ENCODE measurements at regions not wholly inside any gene's neighbourhood (a gene's known extent, or its start where the extent isn't known, plus 50 kb on each side); places are given as distances from the start of the nearest gene placed in this dataset.

DNA sequence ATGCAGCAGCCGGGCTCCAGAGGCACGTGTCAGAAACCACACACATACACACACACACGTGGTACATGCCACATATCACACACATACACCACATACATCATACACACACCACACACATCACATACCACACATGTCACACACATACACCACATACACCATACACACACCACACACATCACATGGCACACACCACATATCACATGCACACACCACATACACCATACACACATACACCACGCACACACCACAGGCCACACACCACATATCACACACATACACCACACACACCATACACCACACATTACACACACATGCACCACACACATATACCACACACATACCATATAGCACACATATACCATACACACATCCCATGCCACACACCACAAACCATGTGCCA, 97.5 kb upstream of the PRR5 start:
- no peak for TF ChIP-seq Cebpa-rat (IDR thresholded peaks at IDR 0.05)
- Histone ChIP-seq H3K4me3 (no peak overlapping the region), H4K20me1 (0 out of 2 replicates have a peak, but pooled peaks cover 11% of the 10 kb centered on the region), H3K4me1 (peaks cover 37% of the 10 kb centered on the region), H3K27me3 (no peaks in the 10 kb centered on the region), H3K4me2 (no peak overlapping the region), H3K9ac (no peak overlapping the region), H3K27ac (no peak overlapping the region), H3K36me3 (no peaks in the 10 kb centered on the region), H3K9me3 (no peaks in the 10 kb centered on the region)

DNA sequence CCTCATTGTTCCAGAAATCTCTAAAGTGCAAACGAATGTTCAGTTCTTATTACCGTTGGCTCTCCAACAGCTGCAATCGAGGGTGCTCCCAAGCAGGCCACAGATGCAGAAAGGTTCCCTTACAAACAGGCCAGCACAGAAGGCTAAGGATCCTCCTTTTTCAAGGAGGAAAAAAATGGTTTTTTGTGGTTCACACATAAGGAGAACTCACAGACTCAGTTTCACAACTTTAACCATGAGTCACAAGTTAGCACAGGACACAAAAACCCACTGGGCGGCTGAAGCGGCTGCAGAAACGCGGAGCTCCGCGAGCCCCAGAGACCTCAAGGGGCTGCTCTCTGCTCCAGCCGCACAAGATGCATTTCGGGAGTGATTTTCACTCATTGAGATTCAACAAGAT, 98.2 kb upstream of the PRR5 start:
- Histone ChIP-seq H3K4me3 (no peak overlapping the region), H3K27ac (no peak overlapping the region), H3K9ac (no peak overlapping the region), H3K4me2 (no peak overlapping the region), H4K20me1 (0 out of 2 replicates have a peak, but pooled peaks cover 11% of the 10 kb centered on the region), H3K4me1 (peaks cover 44% of the 10 kb centered on the region), H3K9me3 (no peaks in the 10 kb centered on the region), H3K27me3 (no peaks in the 10 kb centered on the region), H3K36me3 (no peaks in the 10 kb centered on the region)
- TF ChIP-seq Cebpa-rat (IDR thresholded peaks at IDR 0.05): no peak

DNA sequence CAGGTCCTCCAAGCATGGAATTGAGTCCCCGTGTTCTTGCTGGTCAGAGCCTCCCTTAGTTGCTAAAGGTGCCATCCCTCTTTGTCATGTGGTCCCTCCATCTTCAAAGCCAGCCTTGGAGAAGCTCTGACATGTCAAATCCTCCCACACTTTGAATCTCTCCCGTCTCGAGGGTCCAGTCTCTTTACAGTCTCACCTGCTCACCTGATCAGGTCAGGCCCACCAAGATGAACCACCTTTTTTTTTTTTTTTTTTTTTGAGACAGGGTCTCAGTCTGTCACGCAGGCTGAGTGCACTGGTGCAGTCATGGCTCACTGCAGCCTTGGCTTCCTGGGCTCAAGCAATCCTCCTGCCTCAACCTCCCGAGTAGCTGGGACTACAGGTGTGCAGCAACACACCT, 100.3 kb upstream of the PRR5 start:
- Histone ChIP-seq H3K4me1 (peaks cover 64% of the 10 kb centered on the region), H3K9me3 (no peaks in the 10 kb centered on the region), H3K9ac (no peak overlapping the region), H3K4me3 (no peak overlapping the region), H3K27ac (no peak overlapping the region), H3K27me3 (no peaks in the 10 kb centered on the region), H4K20me1 (peaks cover 11% of the 10 kb centered on the region; the same call in 1 of the 2 replicates), H3K36me3 (no peaks in the 10 kb centered on the region), H3K4me2 (no peak overlapping the region)
- no peak for TF ChIP-seq Cebpa-rat (IDR thresholded peaks at IDR 0.05)

GRCh38 chr22:44601189-44601588, 100.8 kb upstream of the PRR5 start:
- Histone ChIP-seq H3K4me3 (no peak overlapping the region), H3K27ac (no peak overlapping the region), H3K4me2 (peak overlapping the region; percentile 90), H4K20me1 (peaks cover 11% of the 10 kb centered on the region; the same call in 1 of the 2 replicates), H3K27me3 (no peaks in the 10 kb centered on the region), H3K9me3 (no peaks in the 10 kb centered on the region), H3K9ac (no peak overlapping the region), H3K36me3 (no peaks in the 10 kb centered on the region), H3K4me1 (peaks cover 68% of the 10 kb centered on the region)
- TF ChIP-seq Cebpa-rat (IDR thresholded peaks at IDR 0.05): no peak

DNA sequence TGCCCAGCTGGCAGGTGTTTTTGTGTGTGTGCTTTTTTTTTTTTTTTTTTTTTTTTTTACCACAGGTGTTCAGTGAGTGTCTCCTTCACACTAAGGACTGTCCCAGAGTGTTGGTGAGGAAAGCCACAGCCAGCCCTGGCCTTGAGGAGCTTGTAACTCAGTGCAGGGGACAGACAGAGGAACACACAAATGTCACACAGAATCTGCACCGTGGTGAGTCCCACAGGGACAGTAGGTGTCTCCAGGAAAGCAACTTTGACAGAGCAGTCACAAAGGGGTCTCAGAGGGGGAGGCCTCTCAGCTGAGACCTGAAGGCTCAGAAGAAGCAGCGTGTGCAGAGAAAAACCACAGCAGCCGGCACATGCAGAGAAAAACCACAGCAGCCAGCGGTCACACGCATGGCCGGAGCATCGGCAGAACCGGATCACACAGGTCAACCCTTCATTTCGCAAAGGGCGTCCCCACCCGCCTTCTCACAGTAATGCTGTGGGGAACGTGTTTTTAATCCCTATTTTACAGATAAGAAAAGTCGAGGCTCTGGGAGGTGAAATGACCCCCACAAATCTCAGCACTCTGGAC, 101.7 kb upstream of the PRR5 start:
- Histone ChIP-seq H3K27ac (peak overlapping the region; percentile 46; the same call in 1 of the 2 replicates), H3K27me3 (no peaks in the 10 kb centered on the region), H3K4me3 (no peak overlapping the region), H4K20me1 (peaks cover 11% of the 10 kb centered on the region; the same call in 1 of the 2 replicates), H3K4me1 (peaks cover 68% of the 10 kb centered on the region), H3K9me3 (no peaks in the 10 kb centered on the region), H3K4me2 (peak overlapping the region; percentile 90), H3K36me3 (no peaks in the 10 kb centered on the region), H3K9ac (peak overlapping the region; percentile 35; the same call in 1 of the 2 replicates)
- TF ChIP-seq Cebpa-rat (IDR thresholded peaks at IDR 0.05): no peak

DNA sequence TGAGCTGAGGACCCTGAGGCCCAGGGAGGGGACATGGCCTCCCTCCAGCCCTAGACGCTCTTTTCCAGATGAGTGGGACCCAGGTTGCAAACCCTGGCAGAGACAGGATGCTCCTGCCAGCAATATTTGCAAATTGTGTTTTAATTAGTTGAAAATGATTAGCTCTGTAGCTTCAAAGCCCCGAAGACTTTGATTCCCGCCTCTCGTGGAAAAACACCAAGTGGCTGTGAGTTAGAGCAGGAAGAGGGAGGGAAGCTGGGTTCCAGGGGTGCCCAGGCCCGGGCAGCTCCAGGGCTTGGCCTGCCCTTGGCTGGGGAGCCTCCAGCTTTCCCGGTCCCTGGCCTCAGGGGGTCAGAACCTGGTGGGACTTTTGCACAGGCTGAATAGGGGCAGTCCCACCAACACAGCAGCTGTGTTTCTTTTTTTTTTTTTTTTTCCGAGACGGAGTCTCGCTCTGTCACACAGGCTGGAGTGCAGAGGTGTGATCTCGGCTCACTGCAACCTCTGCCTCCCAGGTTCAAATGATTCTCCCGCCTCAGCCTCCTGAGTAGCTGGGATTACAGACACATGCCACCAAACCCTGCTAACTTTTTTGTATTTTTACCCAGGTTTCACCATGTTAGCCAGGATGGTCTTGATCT, 101.6 kb upstream of the RTL6 start:
- Histone ChIP-seq H3K4me1 (peaks cover 68% of the 10 kb centered on the region), H3K27me3 (no peaks in the 10 kb centered on the region), H3K36me3 (no peaks in the 10 kb centered on the region), H3K4me3 (no peak overlapping the region), H3K9me3 (no peaks in the 10 kb centered on the region), H3K27ac (no peak overlapping the region; the same call in 1 of the 2 replicates), H3K4me2 (peak overlapping the region; percentile 90), H4K20me1 (peaks cover 11% of the 10 kb centered on the region; the same call in 1 of the 2 replicates), H3K9ac (no peak overlapping the region)
- TF ChIP-seq Cebpa-rat (IDR thresholded peaks at IDR 0.05): no peak

- Histone ChIP-seq H3K4me3 (no peak overlapping the region), H3K9ac (no peak overlapping the region), H3K27me3 (no peaks in the 10 kb centered on the region), H3K9me3 (no peaks in the 10 kb centered on the region), H3K4me1 (peaks cover 69% of the 10 kb centered on the region), H3K36me3 (no peaks in the 10 kb centered on the region), H3K4me2 (peak overlapping the region; percentile 90), H3K27ac (no peak overlapping the region; the same call in 1 of the 2 replicates), H4K20me1 (peaks cover 11% of the 10 kb centered on the region; the same call in 1 of the 2 replicates)
- TF ChIP-seq Cebpa-rat (IDR thresholded peaks at IDR 0.05): no peak
Observed at GRCh38 chr22:44599084-44599483, 101.1 kb upstream of the RTL6 start.

- H4K20me1 ChIP-seq: peaks cover 11% of the 10 kb centered on the region; the same call in 1 of the 2 replicates
- H3K27ac ChIP-seq: no peak overlapping the region
- peak overlapping the region; percentile 90 for H3K4me2 ChIP-seq
- H3K27me3 ChIP-seq: no peaks in the 10 kb centered on the region
- no peak for TF ChIP-seq Cebpa-rat (IDR thresholded peaks at IDR 0.05)
- H3K4me3 ChIP-seq: no peak overlapping the region
- peaks cover 77% of the 10 kb centered on the region for H3K4me1 ChIP-seq
- H3K9me3 ChIP-seq: no peaks in the 10 kb centered on the region
- no peaks in the 10 kb centered on the region for H3K36me3 ChIP-seq
- H3K9ac ChIP-seq: no peak overlapping the region
Observed at GRCh38 chr22:44597616-44598015, 99.6 kb upstream of the RTL6 start.

GRCh38 chr22:44596396-44597125, 98.5 kb upstream of the RTL6 start:
- Histone ChIP-seq H3K9me3 (no peaks in the 10 kb centered on the region), H3K4me3 (no peak overlapping the region), H3K9ac (no peak overlapping the region), H3K4me2 (peak overlapping the region; percentile 90), H3K36me3 (no peaks in the 10 kb centered on the region), H3K27me3 (no peaks in the 10 kb centered on the region), H4K20me1 (peaks cover 11% of the 10 kb centered on the region; the same call in 1 of the 2 replicates), H3K4me1 (peaks cover 79% of the 10 kb centered on the region), H3K27ac (no peak overlapping the region; the same call in 1 of the 2 replicates)
- no peak for TF ChIP-seq Cebpa-rat (IDR thresholded peaks at IDR 0.05)
